HCT116 (cell line): ENCODE measurements at regions not wholly inside any gene's neighbourhood (a gene's known extent, or its start where the extent isn't known, plus 50 kb on each side); places are given as distances from the start of the nearest gene placed in this dataset.

Experiments used
- ATAC-seq: fragments of 200-7000 bp; cut with Tn5 transposase; 2 replicates; pipeline ENCODE4 v1.9.1; 2020; ENCODE audit warnings: mild to moderate bottlenecking, moderate library complexity
- BruUV-seq: library from RNA; stranded (reverse); fragments of 400-500 nt; replicated peaks from 2 replicates; lab custom pipeline; 2021; lab: Mats Ljungman, UMichigan
- CTCF ChIA-PET: fragments of 300-600 bp; sonication (Branson Sonifier 250); formaldehyde crosslinking; loops from one replicate; lab custom pipeline; 2021; ENCODE audit warnings: antibody characterized with exemption; lab: Charles Lee
- POLR2A ChIA-PET: fragments of 300-600, 350-600 bp; sonication (Branson Sonifier 250); formaldehyde crosslinking; loops from one replicate; lab custom pipeline; 2021; ENCODE audit warnings: antibody characterized with exemption; lab: Charles Lee
- RAD21 ChIA-PET, 2 experiments: fragments of 300-600 bp; sonication (Branson Sonifier 250); formaldehyde crosslinking; loops; one replicate each; lab custom pipeline; 2023; ENCODE audit warnings: low total read pairs in 2 of 2; ENCODE audit not compliant: uncharacterized antibody in 2 of 2, unreplicated experiment in 2 of 2, low non-redundant PET in 1 of 2; lab: Charles Lee
- DNase-seq: peaks from one replicate; pipeline ENCODE4 v3.0.0-alpha.2; 2010; ENCODE audit warnings: low read depth, low spot score
- H2AFZ ChIP-seq: fragments of 200-600 bp; shearing (Covaris generic), sonication (generic); 2 replicates; pipeline ENCODE4 v1.6.1; 2017; ENCODE audit warnings: low read depth, mixed run types, mixed read lengths, antibody characterized with exemption, low read length; ENCODE audit not compliant: poor library complexity, severe bottlenecking
- H3K27ac ChIP-seq: 2 replicates; pipeline ENCODE4 v1.5.1; 2012; ENCODE audit warnings: low read depth, low read length
- H3K27me3 ChIP-seq: fragments of 200-600 bp; sonication (generic); 2 replicates; pipeline ENCODE4 v1.6.1; 2016; ENCODE audit warnings: mixed run types, low read length, mixed read lengths; ENCODE audit not compliant: insufficient read depth
- H3K36me3 ChIP-seq, 2 experiments: fragments of 200-500 bp in 1 of 2; fragments of 200-600 bp in 1 of 2; sonication (Bioruptor generic) in 1 of 2; sonication (generic) in 1 of 2; 2 replicates each; pipeline versions ENCODE4 v1.5.1 to v1.6.1; 2014 to 2016; ENCODE audit warnings: low read length in 2 of 2, inconsistent platforms in 1 of 2, mixed read lengths in 1 of 2, mixed run types in 1 of 2; ENCODE audit not compliant: insufficient read depth in 2 of 2, control insufficient read depth in 1 of 2
- H3K4me1 ChIP-seq, 2 experiments: fragments of 200-600 bp in 1 of 2; sonication (generic) in 1 of 2; 2 replicates each; pipeline versions ENCODE4 v1.5.1 to v1.6.1; 2012 to 2017; ENCODE audit warnings: low read length in 2 of 2, inconsistent platforms in 1 of 2, mild to moderate bottlenecking in 1 of 2, mixed read lengths in 1 of 2, mixed run types in 1 of 2, moderate library complexity in 1 of 2; ENCODE audit not compliant: insufficient read depth in 2 of 2, control insufficient read depth in 1 of 2
- H3K4me2 ChIP-seq: fragments of 200-600 bp; sonication (generic); 2 replicates; pipeline ENCODE4 v1.6.1; 2017; ENCODE audit warnings: mixed run types, low read length, mixed read lengths
- H3K4me3 ChIP-seq, 2 experiments: fragments of 200-600 bp in 1 of 2; sonication (generic) in 1 of 2; replicated peaks in 1 of 2; 2 replicates each; pipeline ENCODE4 v1.5.1; 2011 to 2016; ENCODE audit warnings: low read length in 2 of 2, control low read depth in 1 of 2, low read depth in 1 of 2, mild to moderate bottlenecking in 1 of 2, mixed read lengths in 1 of 2, mixed run types in 1 of 2
- H3K79me2 ChIP-seq: fragments of 200-600 bp; sonication (generic); 2 replicates; pipeline ENCODE4 v1.6.1; 2017; ENCODE audit warnings: mild to moderate bottlenecking, mixed run types, low read length, moderate library complexity, mixed read lengths; ENCODE audit not compliant: insufficient read depth
- H3K9ac ChIP-seq: fragments of 200-600 bp; sonication (generic); 2 replicates; pipeline ENCODE4 v1.6.1; 2016; ENCODE audit warnings: low read length, mixed read lengths
- H3K9me2 ChIP-seq: fragments of 200-600 bp; sonication (generic), shearing (Covaris generic); 2 replicates; pipeline ENCODE4 v1.6.1; 2017; ENCODE audit warnings: mixed run types, mild to moderate bottlenecking, moderate library complexity; ENCODE audit not compliant: insufficient read depth
- H3K9me3 ChIP-seq, 2 experiments: fragments of 200-500 bp in 1 of 2; fragments of 200-600 bp in 1 of 2; sonication (Bioruptor generic) in 1 of 2; sonication (generic) in 1 of 2; 2 replicates each; pipeline ENCODE4 v1.6.1; 2014 to 2017; ENCODE audit warnings: low read length in 2 of 2, mixed read lengths in 2 of 2, inconsistent platforms in 1 of 2, low read depth in 1 of 2, mild to moderate bottlenecking in 1 of 2, mixed run types in 1 of 2, moderate library complexity in 1 of 2; ENCODE audit not compliant: control insufficient read depth in 1 of 2, insufficient read depth in 1 of 2
- H4K20me1 ChIP-seq: fragments of 200-600 bp; sonication (generic), shearing (Covaris generic); 2 replicates; pipeline ENCODE4 v1.6.1; 2017; ENCODE audit warnings: mixed run types, mild to moderate bottlenecking, moderate library complexity; ENCODE audit not compliant: insufficient read depth
- ATF3 ChIP-seq: IDR thresholded peaks from 2 replicates; pipeline ENCODE4 v1.6.1; 2012
- CBX3 ChIP-seq: IDR thresholded peaks from 2 replicates; pipeline ENCODE4 v1.6.1; 2012; ENCODE audit warnings: low read depth
- CEBPB ChIP-seq: IDR thresholded peaks from 2 replicates; pipeline ENCODE4 v1.6.1; 2012; ENCODE audit warnings: low read depth
- CTCF ChIP-seq, 3 experiments: fragments of 200-600 bp in 1 of 3; sonication (generic) in 1 of 3; IDR thresholded peaks in 2 of 3; conservative IDR thresholded peaks in 1 of 3; 2 replicates each; pipeline ENCODE4 v1.5.1; 2012 to 2017; ENCODE audit warnings: low read depth in 2 of 3, low read length in 2 of 3, antibody characterized with exemption in 1 of 3, borderline replicate concordance in 1 of 3, control low read depth in 1 of 3, mild to moderate bottlenecking in 1 of 3, mixed read lengths in 1 of 3, mixed run types in 1 of 3, moderate library complexity in 1 of 3; ENCODE audit not compliant: insufficient read depth in 1 of 3
- EGR1 ChIP-seq: IDR thresholded peaks from 2 replicates; pipeline ENCODE4 v1.6.1; 2012; ENCODE audit warnings: low read depth
- ELF1 ChIP-seq: IDR thresholded peaks from 2 replicates; pipeline ENCODE4 v1.6.1; 2012; ENCODE audit warnings: low read depth, borderline replicate concordance
- EZH2 ChIP-seq: fragments of 200-600 bp; sonication (generic); IDR thresholded peaks from 2 replicates; pipeline ENCODE4 v1.6.1; 2017; ENCODE audit warnings: antibody characterized with exemption, mixed run types
- EZH2phosphoT487 ChIP-seq: fragments of 200-600 bp; IDR thresholded peaks from 2 replicates; pipeline ENCODE4 v1.6.1; 2018; ENCODE audit warnings: antibody characterized with exemption, borderline replicate concordance
- FOSL1 ChIP-seq: IDR thresholded peaks from 2 replicates; pipeline ENCODE4 v1.6.1; 2012; ENCODE audit warnings: low read depth
- JUND ChIP-seq: IDR thresholded peaks from 2 replicates; pipeline ENCODE4 v1.6.1; 2012
- MAX ChIP-seq: IDR thresholded peaks from 2 replicates; pipeline ENCODE4 v1.6.1; 2012
- POLR2A ChIP-seq: IDR thresholded peaks from 2 replicates; pipeline ENCODE4 v1.7.0; 2011; ENCODE audit warnings: borderline replicate concordance; ENCODE audit not compliant: insufficient read depth, insufficient read length; ENCODE audit errors: extremely low read depth
- POLR2AphosphoS5 ChIP-seq: IDR thresholded peaks from 2 replicates; pipeline ENCODE4 v1.6.1; 2011; ENCODE audit warnings: mild to moderate bottlenecking, low read depth, low read length, moderate library complexity
- RAD21 ChIP-seq: IDR thresholded peaks from 2 replicates; pipeline ENCODE4 v1.6.1; 2012; ENCODE audit warnings: low read depth, mild to moderate bottlenecking
- REST ChIP-seq: IDR thresholded peaks from 2 replicates; pipeline ENCODE4 v1.6.1; 2012; ENCODE audit warnings: low read depth
- SRF ChIP-seq: IDR thresholded peaks from 2 replicates; pipeline ENCODE4 v1.6.1; 2012; ENCODE audit warnings: low read depth
- TCF7L2 ChIP-seq: IDR thresholded peaks from 2 replicates; pipeline ENCODE4 v1.7.0; 2011; ENCODE audit warnings: borderline replicate concordance, inconsistent platforms; ENCODE audit not compliant: insufficient read depth, insufficient read length; ENCODE audit errors: extremely low read depth
- ZBTB33 ChIP-seq: IDR thresholded peaks from 2 replicates; pipeline ENCODE4 v1.6.1; 2011; ENCODE audit warnings: mild to moderate bottlenecking, low read length, moderate library complexity; ENCODE audit not compliant: insufficient replicate concordance; ENCODE audit errors: extremely low read depth
- ZFX ChIP-seq: fragments of 450-650 bp; IDR thresholded peaks from 2 replicates; pipeline ENCODE4 v1.6.1; 2017
- ZNF274 ChIP-seq: fragments of 200-500 bp; sonication (Bioruptor generic); IDR thresholded peaks from 2 replicates; pipeline ENCODE4 v1.6.1; 2014; ENCODE audit warnings: mild to moderate bottlenecking, low read depth, low read length, inconsistent platforms
- intact Hi-C: fragments of 100-400 bp; cut with micrococcal nuclease; formaldehyde crosslinking; loops from 2 replicates; pipeline ENCODE4 v1.10.0; 2022

- no peak overlapping the region for H3K4me2 ChIP-seq
- no peak for ATAC-seq
- no peak overlapping the region for H3K9ac ChIP-seq
- TF ChIP-seq TCF7L2, result no peak
- no peak for TF ChIP-seq FOSL1
- no peak for TF ChIP-seq EZH2
- TF ChIP-seq POLR2AphosphoS5, result no peak
- no peak for TF ChIP-seq CTCF (IDR thresholded peaks at IDR 0.05 in 2 of 3, conservative IDR thresholded peaks at IDR 0.05 in 1 of 3; ENCODE audit: borderline replicate concordance in 1 of 3, insufficient read depth in 1 of 3, low read depth in 2 of 3, low read length in 2 of 3)
- no peak for TF ChIP-seq RAD21
- TF ChIP-seq POLR2A, result no peak
- TF ChIP-seq SRF, result no peak
- TF ChIP-seq ZFX, result no peak
- TF ChIP-seq ATF3, result no peak
- TF ChIP-seq CEBPB, result no peak
- TF ChIP-seq ZNF274, result no peak
- TF ChIP-seq EGR1, result no peak
- TF ChIP-seq REST, result no peak
- no peak for TF ChIP-seq JUND
- no peak for TF ChIP-seq CBX3
- TF ChIP-seq ZBTB33, result no peak
- no peak for TF ChIP-seq MAX
- TF ChIP-seq EZH2phosphoT487, result no peak
- no peak for TF ChIP-seq ELF1
- intact Hi-C loops, result no loop called here
- ChIA-PET CTCF (no interaction called here), POLR2A (no interaction called here), RAD21 (no interaction called here)
- no peak overlapping the region for H2AFZ ChIP-seq
- peaks cover 7 to 13% of the 10 kb centered on the region in 2 experiments for H3K4me1 ChIP-seq
- no peaks in the 10 kb centered on the region for H3K27me3 ChIP-seq
- H3K27ac ChIP-seq, result no peak overlapping the region
- H3K9me3 ChIP-seq, result peaks cover 14 to 18% of the 10 kb centered on the region in 2 experiments; a peak in 3 of 4 replicates
- H3K4me3 ChIP-seq, result no peak overlapping the region
- no TSS peak for BruUV-seq
- no peaks in the 10 kb centered on the region for H3K36me3 ChIP-seq
- H3K79me2 ChIP-seq, result no peaks in the 10 kb centered on the region
- H3K9me2 ChIP-seq, result no peaks in the 10 kb centered on the region
- no peaks in the 10 kb centered on the region for H4K20me1 ChIP-seq
- no peak for DNase-seq
These were observed 163.7 kb downstream of the CYB561 start for GRCh38 chr17:63282455-63282854.
